Adrenal gland (tissue), 9 donors: ENCODE measurements at regions not wholly inside any gene's neighbourhood (a gene's known extent, or its start where the extent isn't known, plus 50 kb on each side); places are given as distances from the start of the nearest gene placed in this dataset.

ENCODE experiments used
- DNase-seq, 7 donors: peaks; one replicate each; pipeline ENCODE4 v3.0.0-alpha.2; 2019 to 2020
- H3K27ac ChIP-seq, 5 donors: fragments of 200-600 bp; sonication (generic) in 4 of 5; 1 replicate in 3 of 5; 2 replicates in 2 of 5; pipeline versions ENCODE4 v1.5.1 to v1.8.0; 2016 to 2020; ENCODE audit warnings: mild to moderate bottlenecking in 1 of 5
- H3K27me3 ChIP-seq: fragments of 200-600 bp; 2 replicates; pipeline ENCODE4 v1.8.0; 2021
- H3K36me3 ChIP-seq, 2 donors: fragments of 200-600 bp; replicated peaks in 1 of 2; 1 replicate in 1 of 2; 2 replicates in 1 of 2; pipeline versions ENCODE4 v1.5.1 to v1.8.0; 2018 to 2022
- H3K4me1 ChIP-seq, 2 donors: fragments of 200-600 bp; replicated peaks in 1 of 2; 1 replicate in 1 of 2; 2 replicates in 1 of 2; pipeline versions ENCODE4 v1.5.1 to v1.8.0; 2018 to 2021
- H3K4me3 ChIP-seq, 4 donors: fragments of 200-600 bp; sonication (generic) in 3 of 4; one replicate each; pipeline ENCODE4 v1.5.1; 2016 to 2018
- H3K9me3 ChIP-seq, 3 donors: fragments of 200-600 bp; sonication (generic) in 1 of 3; replicated peaks in 1 of 3; 1 replicate in 2 of 3; 2 replicates in 1 of 3; pipeline versions ENCODE4 v1.5.1 to v1.8.0; 2016 to 2021
- CTCF ChIP-seq, 6 experiments: fragments of 450-650 bp in 4 of 6; fragments of 200-600 bp in 2 of 6; sonication (generic) in 1 of 6; IDR thresholded peaks; 1 replicate in 5 of 6; 2 replicates in 1 of 6; pipeline versions ENCODE4 v1.5.1 to v1.8.0; 2016 to 2021; ENCODE audit warnings: antibody characterized with exemption in 6 of 6, mild to moderate bottlenecking in 2 of 6, moderate library complexity in 1 of 6
- POLR2A ChIP-seq, 2 donors: fragments of 450-650 bp; IDR thresholded peaks; one replicate each; pipeline ENCODE4 v1.6.1; 2017; ENCODE audit warnings: antibody characterized with exemption in 2 of 2, mild to moderate bottlenecking in 2 of 2, moderate library complexity in 1 of 2
- WGBS, 4 donors: extraction: QIAGEN DNeasy Blood & Tissue Kit in 2 of 4; methylation state at CpG; one replicate each; pipeline versions ENCODE4 v1.1.5 to v1.1.7; 2013 to 2017; 5-methylcytosine and 5-hydroxymethylcytosine counted together
- intact Hi-C, 2 donors: fragments of 100-400 bp; cut with DNase I; formaldehyde crosslinking; loops; one replicate each; pipeline versions ENCODE4 v1.14.1 to v1.15.0; 2022 to 2023
- donor health status: healthy with polysubstance abuse.
- donor health status: Bipolar disorder and iron deficiency.
- donor health status: DM: yes; HTN: yes; CAD: no.
- donor health status: DM: no; HTN: no; CAD: no.
- donor health status: DM: no; HTN: no; CAD: no.

GRCh38 chr4:123744664-123745290, 348.2 kb downstream of the SPRY1 start:
- Histone ChIP-seq H3K27me3 (no peaks in the 10 kb centered on the region), H3K9me3 (no peaks in the 10 kb centered on the region), H3K4me3 (no peak overlapping the region), H3K36me3 (no peaks in the 10 kb centered on the region), H3K4me1 (peaks cover 0 to 36% of the 10 kb centered on the region in 2 donors), H3K27ac (peak overlapping the region in 2 of 5 donors; percentile 69 to 72)
- peak in 6 of 7 donors; percentile 35 to 72 (median 50) for DNase-seq
- TF ChIP-seq CTCF (IDR thresholded peaks at IDR 0.05) (no peak), POLR2A (IDR thresholded peaks at IDR 0.05) (no peak)
- 42 to 52% (median 44%) methylated on average over 8 of the region's 8 CpGs for WGBS, 4 donors
- intact Hi-C loops: no loop called here

- no peaks in the 10 kb centered on the region for H3K9me3 ChIP-seq
- DNase-seq: no peak
- intact Hi-C loops: no loop called here
- H3K27me3 ChIP-seq: no peaks in the 10 kb centered on the region
- peaks cover 0 to 31% of the 10 kb centered on the region in 2 donors for H3K4me1 ChIP-seq
- H3K36me3 ChIP-seq: no peaks in the 10 kb centered on the region
- H3K4me3 ChIP-seq: no peak overlapping the region
- 80 to 83% (median 81%) methylated on average over 7 of the region's 7 CpGs for WGBS, 4 donors
- no peak overlapping the region for H3K27ac ChIP-seq
- TF ChIP-seq CTCF (IDR thresholded peaks at IDR 0.05) (no peak), POLR2A (IDR thresholded peaks at IDR 0.05) (no peak)
These were observed 350.4 kb downstream of the SPRY1 start for GRCh38 chr4:123747016-123747415.

GRCh38 chr4:123748806-123749205, 352.2 kb downstream of the SPRY1 start:
- WGBS, 4 donors: 69 to 75% (median 73%) methylated on average over 3 of the region's 3 CpGs
- intact Hi-C loops: no loop called here
- Histone ChIP-seq H3K27me3 (no peaks in the 10 kb centered on the region), H3K27ac (peak overlapping the region in 2 of 5 donors; percentile 41 to 56), H3K36me3 (no peaks in the 10 kb centered on the region), H3K4me1 (peaks cover 0 to 19% of the 10 kb centered on the region in 2 donors), H3K4me3 (no peak overlapping the region), H3K9me3 (no peaks in the 10 kb centered on the region)
- TF ChIP-seq CTCF (IDR thresholded peaks at IDR 0.05) (no peak), POLR2A (IDR thresholded peaks at IDR 0.05) (no peak)
- DNase-seq: no peak

GRCh38 chr4:123749383-123749782, 352.8 kb downstream of the SPRY1 start:
- no peaks in the 10 kb centered on the region for H3K9me3 ChIP-seq
- H3K36me3 ChIP-seq: no peaks in the 10 kb centered on the region
- H3K4me3 ChIP-seq: no peak overlapping the region
- H3K27me3 ChIP-seq: no peaks in the 10 kb centered on the region
- H3K4me1 ChIP-seq: peaks cover 0 to 13% of the 10 kb centered on the region in 2 donors
- H3K27ac ChIP-seq: peak overlapping the region in 2 of 5 donors; percentile 41 to 56
- no peak for TF ChIP-seq POLR2A (IDR thresholded peaks at IDR 0.05)
- no peak for TF ChIP-seq CTCF (IDR thresholded peaks at IDR 0.05)
- intact Hi-C loops: no loop called here
- peak in 6 of 7 donors; percentile 16 to 64 (median 30) for DNase-seq
- WGBS, 4 donors: 63 to 74% (median 69%) methylated on average over 4 to 7 of the region's 7 CpGs
